OCI-LY7 (cell line): ENCODE measurements at regions not wholly inside any gene's neighbourhood (a gene's known extent, or its start where the extent isn't known, plus 50 kb on each side); places are given as distances from the start of the nearest gene placed in this dataset.

ENCODE experiments used
- CTCF ChIP-seq: fragments of 200-600 bp; sonication (generic); conservative IDR thresholded peaks from 2 replicates; pipeline ENCODE4 v1.5.1; 2014; ENCODE audit warnings: mild to moderate bottlenecking, antibody characterized with exemption, low read length, moderate library complexity, mixed read lengths
- EZH2phosphoT487 ChIP-seq: fragments of 200-600 bp; sonication (generic); IDR thresholded peaks from 2 replicates; pipeline ENCODE4 v1.6.1; 2018; ENCODE audit warnings: low read depth, borderline replicate concordance, mild to moderate bottlenecking, mixed run types, antibody characterized with exemption, low read length, moderate library complexity, mixed read lengths

DNA sequence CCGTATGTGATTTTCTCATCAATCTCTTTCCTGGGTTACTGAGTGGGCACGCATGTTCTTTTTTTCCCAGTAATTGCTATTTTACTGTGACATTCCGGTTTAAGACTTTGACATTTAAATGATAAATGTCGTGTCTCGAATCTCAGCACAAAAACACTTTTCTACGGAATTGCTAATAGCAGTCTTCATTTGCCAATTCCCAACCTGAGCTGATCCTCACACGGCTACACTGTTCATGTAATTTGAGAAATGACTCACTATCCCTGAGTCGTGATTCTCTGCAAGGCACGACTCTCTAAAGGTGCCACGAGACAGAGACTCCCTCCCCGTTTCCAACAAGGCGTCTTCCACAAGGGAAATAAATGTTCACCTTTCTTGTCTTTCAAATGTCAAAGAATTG is 88.7 kb upstream of the USP29 start:
- no peak for TF ChIP-seq EZH2phosphoT487
- no peak for TF ChIP-seq CTCF
